ENCODE measurements at regions not wholly inside any gene's neighbourhood (a gene's known extent, or its start where the extent isn't known, plus 50 kb on each side); places are given as distances from the start of the nearest gene placed in this dataset.

GRCh38 chr20:40809361-40809760 is 120.3 kb upstream of the MAFB start:
- no peak overlapping the region for H3K4me3 ChIP-seq (ENCODE audit: low read depth, low read length)
- no peak for TF ChIP-seq CTCF (IDR thresholded peaks at IDR 0.05; ENCODE audit: low read depth, low read length)
- DNase-seq: no peak
- no peaks in the 10 kb centered on the region for H3K36me3 ChIP-seq
- peaks cover 80% of the 10 kb centered on the region for H3K27me3 ChIP-seq (ENCODE audit: insufficient read depth, low read depth, severe bottlenecking)
- no peaks in the 10 kb centered on the region for H3K9me3 ChIP-seq (ENCODE audit: severe bottlenecking)
- no peak overlapping the region for H3K27ac ChIP-seq

- H3K27ac ChIP-seq: no peak overlapping the region
- H3K27me3 ChIP-seq (ENCODE audit: insufficient read depth, low read depth, severe bottlenecking): peaks cover 80% of the 10 kb centered on the region
- no peak for DNase-seq
- H3K4me3 ChIP-seq (ENCODE audit: low read depth, low read length): no peak overlapping the region
- no peaks in the 10 kb centered on the region for H3K9me3 ChIP-seq (ENCODE audit: severe bottlenecking)
- H3K36me3 ChIP-seq: no peaks in the 10 kb centered on the region
- TF ChIP-seq CTCF (IDR thresholded peaks at IDR 0.05; ENCODE audit: low read depth, low read length): no peak
Observed at GRCh38 chr20:40810332-40811000, 121.4 kb upstream of the MAFB start.

GRCh38 chr20:40811004-40811403 is 122.0 kb upstream of the MAFB start:
- no peak for TF ChIP-seq CTCF (IDR thresholded peaks at IDR 0.05; ENCODE audit: low read depth, low read length)
- H3K4me3 ChIP-seq (ENCODE audit: low read depth, low read length): no peak overlapping the region
- no peaks in the 10 kb centered on the region for H3K9me3 ChIP-seq (ENCODE audit: severe bottlenecking)
- no peak for DNase-seq
- H3K27ac ChIP-seq: no peak overlapping the region
- no peaks in the 10 kb centered on the region for H3K36me3 ChIP-seq
- peaks cover 76% of the 10 kb centered on the region for H3K27me3 ChIP-seq (ENCODE audit: insufficient read depth, low read depth, severe bottlenecking)

- Histone ChIP-seq H3K36me3 (no peaks in the 10 kb centered on the region), H3K4me3 (ENCODE audit: low read depth, low read length) (no peak overlapping the region), H3K9me3 (ENCODE audit: severe bottlenecking) (no peaks in the 10 kb centered on the region), H3K27me3 (ENCODE audit: insufficient read depth, low read depth, severe bottlenecking) (peaks cover 72% of the 10 kb centered on the region), H3K27ac (no peak overlapping the region)
- DNase-seq: no peak
- no peak for TF ChIP-seq CTCF (IDR thresholded peaks at IDR 0.05; ENCODE audit: low read depth, low read length)
Observed at GRCh38 chr20:40811660-40812414, 122.8 kb upstream of the MAFB start.

GRCh38 chr20:40812415-40812925 is 123.4 kb upstream of the MAFB start:
- Histone ChIP-seq H3K9me3 (ENCODE audit: severe bottlenecking) (no peaks in the 10 kb centered on the region), H3K27ac (no peak overlapping the region), H3K4me3 (ENCODE audit: low read depth, low read length) (no peak overlapping the region), H3K36me3 (no peaks in the 10 kb centered on the region), H3K27me3 (ENCODE audit: insufficient read depth, low read depth, severe bottlenecking) (peaks cover 72% of the 10 kb centered on the region)
- TF ChIP-seq CTCF (IDR thresholded peaks at IDR 0.05; ENCODE audit: low read depth, low read length): no peak
- DNase-seq: no peak

Data from WERI-Rb-1 (cell line).